ENCODE measurements at regions not wholly inside any gene's neighbourhood (a gene's known extent, or its start where the extent isn't known, plus 50 kb on each side); places are given as distances from the start of the nearest gene placed in this dataset.

- no peak overlapping the region for H3K4me3 ChIP-seq (ENCODE audit: low read depth, low read length)
- DNase-seq (ENCODE audit: low read depth): no peak
- TF ChIP-seq, protein P1, sequence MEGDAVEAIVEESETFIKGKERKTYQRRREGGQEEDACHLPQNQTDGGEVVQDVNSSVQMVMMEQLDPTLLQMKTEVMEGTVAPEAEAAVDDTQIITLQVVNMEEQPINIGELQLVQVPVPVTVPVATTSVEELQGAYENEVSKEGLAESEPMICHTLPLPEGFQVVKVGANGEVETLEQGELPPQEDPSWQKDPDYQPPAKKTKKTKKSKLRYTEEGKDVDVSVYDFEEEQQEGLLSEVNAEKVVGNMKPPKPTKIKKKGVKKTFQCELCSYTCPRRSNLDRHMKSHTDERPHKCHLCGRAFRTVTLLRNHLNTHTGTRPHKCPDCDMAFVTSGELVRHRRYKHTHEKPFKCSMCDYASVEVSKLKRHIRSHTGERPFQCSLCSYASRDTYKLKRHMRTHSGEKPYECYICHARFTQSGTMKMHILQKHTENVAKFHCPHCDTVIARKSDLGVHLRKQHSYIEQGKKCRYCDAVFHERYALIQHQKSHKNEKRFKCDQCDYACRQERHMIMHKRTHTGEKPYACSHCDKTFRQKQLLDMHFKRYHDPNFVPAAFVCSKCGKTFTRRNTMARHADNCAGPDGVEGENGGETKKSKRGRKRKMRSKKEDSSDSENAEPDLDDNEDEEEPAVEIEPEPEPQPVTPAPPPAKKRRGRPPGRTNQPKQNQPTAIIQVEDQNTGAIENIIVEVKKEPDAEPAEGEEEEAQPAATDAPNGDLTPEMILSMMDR (conservative IDR thresholded peaks at IDR 0.05; ENCODE audit: low read depth, low read length): no peak
Measured at GRCh38 chr20:24773168-24773567, 175.9 kb upstream of the CST7 start.

DNA sequence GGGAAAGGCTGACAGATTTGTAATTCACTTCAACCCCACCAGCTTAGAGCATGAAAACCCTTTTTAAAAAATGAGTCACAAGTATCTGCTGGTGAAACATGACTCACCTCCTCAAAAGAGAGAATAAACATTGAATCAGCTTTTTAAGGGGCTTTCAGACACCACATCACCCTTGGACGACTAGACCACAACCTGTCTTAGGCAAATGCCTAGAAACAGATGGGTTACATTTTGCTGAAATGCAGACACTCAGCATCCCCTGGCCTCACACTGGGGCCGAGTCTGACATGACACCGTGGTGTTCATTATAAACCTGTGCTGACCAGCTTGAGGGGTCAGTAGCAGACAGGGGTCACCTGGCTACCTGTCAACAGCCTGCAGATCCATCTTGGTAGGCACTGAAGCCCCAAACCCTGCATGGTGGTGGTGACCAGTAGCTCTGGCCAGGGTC is 175.3 kb upstream of the CST7 start:
- TF ChIP-seq, protein P1 (conservative IDR thresholded peaks at IDR 0.05; ENCODE audit: low read depth, low read length): no peak
- no peak overlapping the region for H3K4me3 ChIP-seq (ENCODE audit: low read depth, low read length)
- DNase-seq (ENCODE audit: low read depth): peak; percentile 79

DNA sequence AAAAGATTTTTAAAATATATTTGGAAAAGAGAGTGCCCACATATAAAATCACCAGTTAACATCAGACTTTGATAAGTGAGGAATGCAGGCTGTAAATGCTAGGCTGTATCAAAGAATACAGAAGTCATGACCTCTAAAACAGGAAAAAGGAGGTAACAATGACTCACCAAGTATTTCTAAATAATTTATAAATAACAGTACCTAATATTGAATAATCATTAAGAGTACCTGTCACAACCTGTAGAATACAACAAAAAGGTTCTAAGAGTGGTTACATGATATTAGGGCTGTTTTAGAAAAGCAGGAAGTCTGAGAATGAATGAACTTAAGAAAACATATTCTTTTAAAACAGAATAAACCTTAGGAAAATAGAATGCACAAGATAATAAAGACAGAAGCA is 173.1 kb upstream of the CST7 start:
- DNase-seq (ENCODE audit: low read depth): no peak
- TF ChIP-seq, protein P1 (conservative IDR thresholded peaks at IDR 0.05; ENCODE audit: low read depth, low read length): no peak
- H3K4me3 ChIP-seq (ENCODE audit: low read depth, low read length): no peak overlapping the region

GRCh38 chr20:24776755-24777271 is 172.3 kb upstream of the CST7 start:
- no peak overlapping the region for H3K4me3 ChIP-seq (ENCODE audit: low read depth, low read length)

GRCh38 chr20:24777746-24778145 is 171.3 kb upstream of the CST7 start:
- TF ChIP-seq, protein P1 (conservative IDR thresholded peaks at IDR 0.05; ENCODE audit: low read depth, low read length): no peak
- DNase-seq (ENCODE audit: low read depth): no peak
- no peak overlapping the region for H3K4me3 ChIP-seq (ENCODE audit: low read depth, low read length)

More at GRCh38 chr20:24776755-24777271, 172.3 kb upstream of the CST7 start:
- DNase-seq (ENCODE audit: low read depth): no peak
- TF ChIP-seq, protein P1 (conservative IDR thresholded peaks at IDR 0.05; ENCODE audit: low read depth, low read length): no peak

- DNase-seq (ENCODE audit: low read depth): no peak
- TF ChIP-seq, protein P1 (conservative IDR thresholded peaks at IDR 0.05; ENCODE audit: low read depth, low read length): no peak
- no peak overlapping the region for H3K4me3 ChIP-seq (ENCODE audit: low read depth, low read length)
Measured at GRCh38 chr20:24778585-24779031, 170.5 kb upstream of the CST7 start.

DNA sequence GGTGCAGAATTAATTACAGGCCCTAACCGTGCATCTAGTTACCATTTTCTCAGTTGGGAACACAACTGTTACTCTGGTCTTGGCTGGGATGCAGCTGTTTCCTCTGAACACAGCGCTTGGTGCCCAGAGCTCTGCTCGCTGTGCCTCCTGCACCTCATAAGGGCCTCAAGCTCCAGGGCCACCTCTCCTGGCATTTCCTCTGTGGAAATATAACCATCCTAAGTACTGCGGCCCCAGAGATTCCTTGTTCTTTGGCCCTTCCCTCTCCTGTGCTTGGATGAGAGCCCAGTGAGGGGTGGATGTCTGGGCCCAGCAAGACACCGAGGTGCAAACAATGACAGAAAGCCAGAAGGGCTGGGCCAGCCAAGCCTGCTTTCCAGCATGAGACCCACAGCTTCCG is 169.9 kb upstream of the CST7 start:
- no peak for DNase-seq (ENCODE audit: low read depth)
- TF ChIP-seq, protein P1 (conservative IDR thresholded peaks at IDR 0.05; ENCODE audit: low read depth, low read length): no peak
- no peak overlapping the region for H3K4me3 ChIP-seq (ENCODE audit: low read depth, low read length)

All from epithelial cell of proximal tubule (primary cell).